Upper lobe of left lung (tissue), 4 donors: ENCODE measurements at regions not wholly inside any gene's neighbourhood (a gene's known extent, or its start where the extent isn't known, plus 50 kb on each side); places are given as distances from the start of the nearest gene placed in this dataset.

Experiments used
- EP300 ChIP-seq, 4 donors: sonication (generic); formaldehyde crosslinking; IDR thresholded peaks; one replicate each; pipeline ENCODE4 v1.5.1; 2017; ENCODE audit warnings: antibody characterized with exemption in 4 of 4, control low read depth in 2 of 4
- POLR2A ChIP-seq, 4 donors: fragments of 450-650 bp; IDR thresholded peaks; one replicate each; pipeline ENCODE4 v1.5.1; 2016 to 2017; ENCODE audit warnings: antibody characterized with exemption in 4 of 4, mild to moderate bottlenecking in 2 of 4
- POLR2AphosphoS5 ChIP-seq, 2 donors: sonication (generic); formaldehyde crosslinking; IDR thresholded peaks; one replicate each; pipeline ENCODE4 v1.5.1; 2017; ENCODE audit warnings: antibody characterized with exemption in 2 of 2
- TF ChIP-seq, protein P1 (sequence below), 6 experiments: fragments of 450-650 bp in 4 of 6; fragments of 200-600 bp in 2 of 6; sonication (generic) in 2 of 6; IDR thresholded peaks; one replicate each; pipeline ENCODE4 v1.5.1; 2016 to 2019; ENCODE audit warnings: antibody characterized with exemption in 6 of 6

DNA sequence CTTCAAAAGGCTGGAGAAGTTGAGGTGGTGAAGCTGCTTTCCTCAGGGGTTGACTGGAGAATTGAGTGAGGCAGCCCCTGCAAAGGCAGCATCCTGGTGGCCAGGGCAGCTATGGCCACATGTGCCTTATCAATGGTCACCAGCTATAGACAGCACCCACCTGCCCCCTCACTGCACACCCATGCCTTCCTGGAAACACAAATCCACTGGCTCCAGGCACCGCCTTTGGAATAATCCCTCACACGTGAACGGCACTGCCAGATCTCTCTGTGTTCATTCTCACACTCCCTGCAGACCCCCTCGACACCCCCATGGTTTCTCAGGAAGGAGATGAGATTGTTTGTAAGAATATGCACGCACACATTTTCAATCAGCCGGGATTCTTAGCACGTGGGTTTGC lies 1297.8 kb downstream of the TBC1D22A start:
- TF ChIP-seq, protein P1, sequence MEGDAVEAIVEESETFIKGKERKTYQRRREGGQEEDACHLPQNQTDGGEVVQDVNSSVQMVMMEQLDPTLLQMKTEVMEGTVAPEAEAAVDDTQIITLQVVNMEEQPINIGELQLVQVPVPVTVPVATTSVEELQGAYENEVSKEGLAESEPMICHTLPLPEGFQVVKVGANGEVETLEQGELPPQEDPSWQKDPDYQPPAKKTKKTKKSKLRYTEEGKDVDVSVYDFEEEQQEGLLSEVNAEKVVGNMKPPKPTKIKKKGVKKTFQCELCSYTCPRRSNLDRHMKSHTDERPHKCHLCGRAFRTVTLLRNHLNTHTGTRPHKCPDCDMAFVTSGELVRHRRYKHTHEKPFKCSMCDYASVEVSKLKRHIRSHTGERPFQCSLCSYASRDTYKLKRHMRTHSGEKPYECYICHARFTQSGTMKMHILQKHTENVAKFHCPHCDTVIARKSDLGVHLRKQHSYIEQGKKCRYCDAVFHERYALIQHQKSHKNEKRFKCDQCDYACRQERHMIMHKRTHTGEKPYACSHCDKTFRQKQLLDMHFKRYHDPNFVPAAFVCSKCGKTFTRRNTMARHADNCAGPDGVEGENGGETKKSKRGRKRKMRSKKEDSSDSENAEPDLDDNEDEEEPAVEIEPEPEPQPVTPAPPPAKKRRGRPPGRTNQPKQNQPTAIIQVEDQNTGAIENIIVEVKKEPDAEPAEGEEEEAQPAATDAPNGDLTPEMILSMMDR (IDR thresholded peaks at IDR 0.05): no peak
- no peak for TF ChIP-seq POLR2AphosphoS5 (IDR thresholded peaks at IDR 0.05)
- TF ChIP-seq POLR2A (IDR thresholded peaks at IDR 0.05): no peak
- TF ChIP-seq EP300 (IDR thresholded peaks at IDR 0.05): no peak
